HCT116 (cell line): ENCODE measurements at regions not wholly inside any gene's neighbourhood (a gene's known extent, or its start where the extent isn't known, plus 50 kb on each side); places are given as distances from the start of the nearest gene placed in this dataset.

ENCODE experiments used
- ATAC-seq: fragments of 200-7000 bp; cut with Tn5 transposase; 2 replicates; pipeline ENCODE4 v1.9.1; 2020; ENCODE audit warnings: mild to moderate bottlenecking, moderate library complexity
- BruUV-seq: library from RNA; stranded (reverse); fragments of 400-500 nt; replicated peaks from 2 replicates; lab custom pipeline; 2021; lab: Mats Ljungman, UMichigan
- CTCF ChIA-PET: fragments of 300-600 bp; sonication (Branson Sonifier 250); formaldehyde crosslinking; loops from one replicate; lab custom pipeline; 2021; ENCODE audit warnings: antibody characterized with exemption; lab: Charles Lee
- POLR2A ChIA-PET: fragments of 300-600, 350-600 bp; sonication (Branson Sonifier 250); formaldehyde crosslinking; loops from one replicate; lab custom pipeline; 2021; ENCODE audit warnings: antibody characterized with exemption; lab: Charles Lee
- RAD21 ChIA-PET, 2 experiments: fragments of 300-600 bp; sonication (Branson Sonifier 250); formaldehyde crosslinking; loops; one replicate each; lab custom pipeline; 2023; ENCODE audit warnings: low total read pairs in 2 of 2; ENCODE audit not compliant: uncharacterized antibody in 2 of 2, unreplicated experiment in 2 of 2, low non-redundant PET in 1 of 2; lab: Charles Lee
- DNase-seq: peaks from one replicate; pipeline ENCODE4 v3.0.0-alpha.2; 2010; ENCODE audit warnings: low read depth, low spot score
- H2AFZ ChIP-seq: fragments of 200-600 bp; shearing (Covaris generic), sonication (generic); 2 replicates; pipeline ENCODE4 v1.6.1; 2017; ENCODE audit warnings: low read depth, mixed run types, mixed read lengths, antibody characterized with exemption, low read length; ENCODE audit not compliant: poor library complexity, severe bottlenecking
- H3K27ac ChIP-seq: 2 replicates; pipeline ENCODE4 v1.5.1; 2012; ENCODE audit warnings: low read depth, low read length
- H3K27me3 ChIP-seq: fragments of 200-600 bp; sonication (generic); 2 replicates; pipeline ENCODE4 v1.6.1; 2016; ENCODE audit warnings: mixed run types, low read length, mixed read lengths; ENCODE audit not compliant: insufficient read depth
- H3K36me3 ChIP-seq, 2 experiments: fragments of 200-500 bp in 1 of 2; fragments of 200-600 bp in 1 of 2; sonication (Bioruptor generic) in 1 of 2; sonication (generic) in 1 of 2; 2 replicates each; pipeline versions ENCODE4 v1.5.1 to v1.6.1; 2014 to 2016; ENCODE audit warnings: low read length in 2 of 2, inconsistent platforms in 1 of 2, mixed read lengths in 1 of 2, mixed run types in 1 of 2; ENCODE audit not compliant: insufficient read depth in 2 of 2, control insufficient read depth in 1 of 2
- H3K4me1 ChIP-seq, 2 experiments: fragments of 200-600 bp in 1 of 2; sonication (generic) in 1 of 2; 2 replicates each; pipeline versions ENCODE4 v1.5.1 to v1.6.1; 2012 to 2017; ENCODE audit warnings: low read length in 2 of 2, inconsistent platforms in 1 of 2, mild to moderate bottlenecking in 1 of 2, mixed read lengths in 1 of 2, mixed run types in 1 of 2, moderate library complexity in 1 of 2; ENCODE audit not compliant: insufficient read depth in 2 of 2, control insufficient read depth in 1 of 2
- H3K4me2 ChIP-seq: fragments of 200-600 bp; sonication (generic); 2 replicates; pipeline ENCODE4 v1.6.1; 2017; ENCODE audit warnings: mixed run types, low read length, mixed read lengths
- H3K4me3 ChIP-seq, 2 experiments: fragments of 200-600 bp in 1 of 2; sonication (generic) in 1 of 2; replicated peaks in 1 of 2; 2 replicates each; pipeline ENCODE4 v1.5.1; 2011 to 2016; ENCODE audit warnings: low read length in 2 of 2, control low read depth in 1 of 2, low read depth in 1 of 2, mild to moderate bottlenecking in 1 of 2, mixed read lengths in 1 of 2, mixed run types in 1 of 2
- H3K79me2 ChIP-seq: fragments of 200-600 bp; sonication (generic); 2 replicates; pipeline ENCODE4 v1.6.1; 2017; ENCODE audit warnings: mild to moderate bottlenecking, mixed run types, low read length, moderate library complexity, mixed read lengths; ENCODE audit not compliant: insufficient read depth
- H3K9ac ChIP-seq: fragments of 200-600 bp; sonication (generic); 2 replicates; pipeline ENCODE4 v1.6.1; 2016; ENCODE audit warnings: low read length, mixed read lengths
- H3K9me2 ChIP-seq: fragments of 200-600 bp; sonication (generic), shearing (Covaris generic); 2 replicates; pipeline ENCODE4 v1.6.1; 2017; ENCODE audit warnings: mixed run types, mild to moderate bottlenecking, moderate library complexity; ENCODE audit not compliant: insufficient read depth
- H3K9me3 ChIP-seq, 2 experiments: fragments of 200-500 bp in 1 of 2; fragments of 200-600 bp in 1 of 2; sonication (Bioruptor generic) in 1 of 2; sonication (generic) in 1 of 2; 2 replicates each; pipeline ENCODE4 v1.6.1; 2014 to 2017; ENCODE audit warnings: low read length in 2 of 2, mixed read lengths in 2 of 2, inconsistent platforms in 1 of 2, low read depth in 1 of 2, mild to moderate bottlenecking in 1 of 2, mixed run types in 1 of 2, moderate library complexity in 1 of 2; ENCODE audit not compliant: control insufficient read depth in 1 of 2, insufficient read depth in 1 of 2
- H4K20me1 ChIP-seq: fragments of 200-600 bp; sonication (generic), shearing (Covaris generic); 2 replicates; pipeline ENCODE4 v1.6.1; 2017; ENCODE audit warnings: mixed run types, mild to moderate bottlenecking, moderate library complexity; ENCODE audit not compliant: insufficient read depth
- CBX3 ChIP-seq: IDR thresholded peaks from 2 replicates; pipeline ENCODE4 v1.6.1; 2012; ENCODE audit warnings: low read depth
- CTCF ChIP-seq, 3 experiments: fragments of 200-600 bp in 1 of 3; sonication (generic) in 1 of 3; IDR thresholded peaks in 2 of 3; conservative IDR thresholded peaks in 1 of 3; 2 replicates each; pipeline ENCODE4 v1.5.1; 2012 to 2017; ENCODE audit warnings: low read depth in 2 of 3, low read length in 2 of 3, antibody characterized with exemption in 1 of 3, borderline replicate concordance in 1 of 3, control low read depth in 1 of 3, mild to moderate bottlenecking in 1 of 3, mixed read lengths in 1 of 3, mixed run types in 1 of 3, moderate library complexity in 1 of 3; ENCODE audit not compliant: insufficient read depth in 1 of 3
- EGR1 ChIP-seq: IDR thresholded peaks from 2 replicates; pipeline ENCODE4 v1.6.1; 2012; ENCODE audit warnings: low read depth
- EZH2phosphoT487 ChIP-seq: fragments of 200-600 bp; IDR thresholded peaks from 2 replicates; pipeline ENCODE4 v1.6.1; 2018; ENCODE audit warnings: antibody characterized with exemption, borderline replicate concordance
- JUND ChIP-seq: IDR thresholded peaks from 2 replicates; pipeline ENCODE4 v1.6.1; 2012
- MAX ChIP-seq: IDR thresholded peaks from 2 replicates; pipeline ENCODE4 v1.6.1; 2012
- RAD21 ChIP-seq: IDR thresholded peaks from 2 replicates; pipeline ENCODE4 v1.6.1; 2012; ENCODE audit warnings: low read depth, mild to moderate bottlenecking
- REST ChIP-seq: IDR thresholded peaks from 2 replicates; pipeline ENCODE4 v1.6.1; 2012; ENCODE audit warnings: low read depth
- SRF ChIP-seq: IDR thresholded peaks from 2 replicates; pipeline ENCODE4 v1.6.1; 2012; ENCODE audit warnings: low read depth
- TCF7L2 ChIP-seq: IDR thresholded peaks from 2 replicates; pipeline ENCODE4 v1.7.0; 2011; ENCODE audit warnings: borderline replicate concordance, inconsistent platforms; ENCODE audit not compliant: insufficient read depth, insufficient read length; ENCODE audit errors: extremely low read depth
- ZBTB33 ChIP-seq: IDR thresholded peaks from 2 replicates; pipeline ENCODE4 v1.6.1; 2011; ENCODE audit warnings: mild to moderate bottlenecking, low read length, moderate library complexity; ENCODE audit not compliant: insufficient replicate concordance; ENCODE audit errors: extremely low read depth
- ZFX ChIP-seq: fragments of 450-650 bp; IDR thresholded peaks from 2 replicates; pipeline ENCODE4 v1.6.1; 2017
- intact Hi-C: fragments of 100-400 bp; cut with micrococcal nuclease; formaldehyde crosslinking; loops from 2 replicates; pipeline ENCODE4 v1.10.0; 2022

GRCh38 chr15:29461877-29462276, 192.3 kb upstream of the NSMCE3 start:
- no peaks in the 10 kb centered on the region for H4K20me1 ChIP-seq
- CTCF ChIA-PET: no interaction called here
- H3K9ac ChIP-seq: no peak overlapping the region
- H3K36me3 ChIP-seq: no peaks in the 10 kb centered on the region
- ATAC-seq (no peak), DNase-seq (no peak)
- H3K4me2 ChIP-seq: no peak overlapping the region
- TF ChIP-seq REST (no peak), JUND (no peak), SRF (no peak), ZBTB33 (no peak), CBX3 (no peak), EZH2phosphoT487 (no peak), EGR1 (no peak), CTCF (IDR thresholded peaks at IDR 0.05 in 2 of 3, conservative IDR thresholded peaks at IDR 0.05 in 1 of 3; ENCODE audit: borderline replicate concordance in 1 of 3, insufficient read depth in 1 of 3, low read depth in 2 of 3, low read length in 2 of 3) (no peak), RAD21 (no peak), TCF7L2 (no peak), ZFX (no peak), MAX (no peak)
- no peaks in the 10 kb centered on the region for H3K4me1 ChIP-seq
- peaks cover 17% of the 10 kb centered on the region; the same call in 1 of the 2 replicates for H3K27me3 ChIP-seq
- no TSS peak for BruUV-seq
- H2AFZ ChIP-seq: no peak overlapping the region
- RAD21 ChIA-PET: no interaction called here
- H3K9me2 ChIP-seq: no peaks in the 10 kb centered on the region
- POLR2A ChIA-PET: no interaction called here
- no peak overlapping the region for H3K27ac ChIP-seq
- no peaks in the 10 kb centered on the region for H3K9me3 ChIP-seq
- intact Hi-C loops: no loop called here
- H3K4me3 ChIP-seq: no peak overlapping the region
- H3K79me2 ChIP-seq: no peaks in the 10 kb centered on the region
